CD14-positive monocyte (primary cell): ENCODE measurements at regions not wholly inside any gene's neighbourhood (a gene's known extent, or its start where the extent isn't known, plus 50 kb on each side); places are given as distances from the start of the nearest gene placed in this dataset.

Experiments
- DNase-seq, 3 donors: peaks; one replicate each; pipeline ENCODE4 v3.0.0-alpha.2; 2011 to 2022
- H2AFZ ChIP-seq: 2 replicates; pipeline ENCODE4 v1.6.0; 2012; ENCODE audit warnings: mild to moderate bottlenecking, low read depth, low read length, inconsistent platforms; ENCODE audit not compliant: insufficient read depth, poor library complexity, severe bottlenecking
- H3K27ac ChIP-seq, 2 donors: 1 replicate in 1 of 2; 2 replicates in 1 of 2; pipeline ENCODE4 v1.5.1; 2012 to 2013; ENCODE audit warnings: low read length in 2 of 2, control low read depth in 1 of 2, inconsistent platforms in 1 of 2, low read depth in 1 of 2, mild to moderate bottlenecking in 1 of 2
- H3K27me3 ChIP-seq, 2 donors: one replicate each; pipeline versions ENCODE4 v1.6.0 to v1.6.1; 2011 to 2013; ENCODE audit warnings: low read length in 2 of 2; ENCODE audit not compliant: control insufficient read depth in 2 of 2, insufficient read depth in 2 of 2
- H3K36me3 ChIP-seq, 2 donors: replicated peaks in 1 of 2; 1 replicate in 1 of 2; 2 replicates in 1 of 2; pipeline versions ENCODE4 v1.5.1 to v1.6.1; 2012 to 2013; ENCODE audit warnings: low read length in 2 of 2, control low read depth in 1 of 2, inconsistent platforms in 1 of 2, mild to moderate bottlenecking in 1 of 2; ENCODE audit not compliant: insufficient read depth in 2 of 2, control insufficient read depth in 1 of 2
- H3K4me1 ChIP-seq, 2 donors: 1 replicate in 1 of 2; 2 replicates in 1 of 2; pipeline versions ENCODE4 v1.5.1 to v1.6.1; 2012 to 2013; ENCODE audit warnings: low read length in 2 of 2, control low read depth in 1 of 2, inconsistent platforms in 1 of 2, mild to moderate bottlenecking in 1 of 2, moderate library complexity in 1 of 2; ENCODE audit not compliant: insufficient read depth in 2 of 2, control insufficient read depth in 1 of 2
- H3K4me2 ChIP-seq: replicated peaks from 2 replicates; pipeline ENCODE3; 2012; ENCODE audit warnings: low read length, moderate library complexity, mild to moderate bottlenecking; ENCODE audit not compliant: poor library complexity, severe bottlenecking; ENCODE audit errors: extremely low read depth
- H3K4me3 ChIP-seq, 3 experiments: fragments of 200-600 bp in 1 of 3; sonication (generic) in 1 of 3; replicated peaks in 1 of 3; 1 replicate in 2 of 3; 2 replicates in 1 of 3; pipeline ENCODE4 v1.5.1; 2011 to 2013; ENCODE audit warnings: low read length in 3 of 3, mild to moderate bottlenecking in 3 of 3, control low read depth in 2 of 3, low read depth in 2 of 3, inconsistent platforms in 1 of 3, moderate library complexity in 1 of 3
- H3K79me2 ChIP-seq: 2 replicates; pipeline ENCODE4 v1.6.0; 2012; ENCODE audit warnings: mild to moderate bottlenecking, control low read depth, inconsistent platforms, low read length, moderate library complexity; ENCODE audit not compliant: insufficient read depth
- H3K9ac ChIP-seq: 2 replicates; pipeline ENCODE4 v1.6.0; 2017; ENCODE audit warnings: low read length, mild to moderate bottlenecking; ENCODE audit not compliant: insufficient read depth, poor library complexity, severe bottlenecking
- H3K9me3 ChIP-seq, 2 donors: replicated peaks in 1 of 2; 1 replicate in 1 of 2; 2 replicates in 1 of 2; pipeline versions ENCODE4 v1.5.1 to v1.6.1; 2012 to 2013; ENCODE audit warnings: low read length in 2 of 2, control low read depth in 1 of 2; ENCODE audit not compliant: control insufficient read depth in 1 of 2, insufficient read depth in 1 of 2
- H4K20me1 ChIP-seq: 2 replicates; pipeline ENCODE4 v1.6.0; 2012; ENCODE audit warnings: mild to moderate bottlenecking, low read length, control low read depth, moderate library complexity; ENCODE audit not compliant: insufficient read depth
- H3K27ac Mint-ChIP-seq, 7 donors: one replicate each; pipeline ENCODE4 v1.8.0; 2020; ENCODE audit warnings: mild to moderate bottlenecking in 7 of 7, mixed read lengths in 7 of 7, moderate library complexity in 6 of 7, inconsistent platforms in 2 of 7
- H3K27me3 Mint-ChIP-seq, 3 donors: one replicate each; pipeline ENCODE4 v1.8.0; 2021 to 2022; ENCODE audit warnings: low read depth in 3 of 3, mild to moderate bottlenecking in 3 of 3, mixed read lengths in 3 of 3, moderate library complexity in 3 of 3, inconsistent platforms in 1 of 3
- H3K36me3 Mint-ChIP-seq, 2 donors: one replicate each; pipeline ENCODE4 v1.8.0; 2020; ENCODE audit warnings: mixed read lengths in 2 of 2, inconsistent platforms in 1 of 2, mild to moderate bottlenecking in 1 of 2
- H3K4me1 Mint-ChIP-seq: one replicate; pipeline ENCODE4 v1.8.0; 2020; ENCODE audit warnings: mild to moderate bottlenecking, mixed read lengths
- H3K4me3 Mint-ChIP-seq, 2 donors: one replicate each; pipeline ENCODE4 v1.8.0; 2020; ENCODE audit warnings: mild to moderate bottlenecking in 2 of 2, mixed read lengths in 2 of 2, moderate library complexity in 1 of 2
- H3K9me3 Mint-ChIP-seq, 7 donors: one replicate each; pipeline ENCODE4 v1.8.0; 2020 to 2022; ENCODE audit warnings: mixed read lengths in 7 of 7, mild to moderate bottlenecking in 6 of 7, moderate library complexity in 6 of 7, inconsistent platforms in 2 of 7
- WGBS: methylation state at CpG from one replicate; pipeline ENCODE4 v1.1.5; 2013; ENCODE audit warnings: missing lambda C conversion rate; ENCODE audit not compliant: insufficient coverage; 5-methylcytosine and 5-hydroxymethylcytosine counted together
- intact Hi-C, 2 donors: fragments of 100-400 bp; cut with micrococcal nuclease; formaldehyde crosslinking; loops; one replicate each; pipeline versions ENCODE4 v1.15.0 to v1.15.1; 2023
- TF ChIP-seq, protein P1 (sequence below): fragments of 200-600 bp; IDR thresholded peaks from one replicate; pipeline ENCODE4 v1.8.0; 2022; ENCODE audit warnings: antibody characterized with exemption, mild to moderate bottlenecking

DNA sequence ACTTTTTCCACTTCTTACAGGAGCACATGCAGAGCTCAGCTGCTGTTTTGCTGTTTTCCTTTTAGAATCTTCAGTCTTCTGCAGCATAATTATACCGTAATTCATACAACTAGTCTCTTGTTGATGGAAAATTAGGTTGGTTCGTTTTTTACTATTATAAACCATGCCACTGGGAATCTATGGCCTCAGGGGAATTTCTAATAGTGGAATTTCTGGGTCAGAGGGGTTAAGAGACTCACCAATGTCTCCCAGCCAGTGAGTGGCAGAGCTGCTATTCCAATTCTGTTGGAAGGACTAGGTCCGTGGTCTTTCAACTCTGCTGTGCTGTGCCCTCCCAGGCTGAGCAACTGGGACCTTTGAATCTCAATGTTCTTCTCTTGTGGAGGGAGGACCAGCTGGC lies 282.5 kb downstream of the ZSWIM6 start:
- H3K4me1 Mint-ChIP-seq: no peaks in the 10 kb centered on the region
- Histone ChIP-seq H3K9me3 (no peaks in the 10 kb centered on the region), H4K20me1 (no peaks in the 10 kb centered on the region), H3K4me1 (no peaks in the 10 kb centered on the region), H2AFZ (no peak overlapping the region), H3K27me3 (no peaks in the 10 kb centered on the region), H3K4me3 (no peak overlapping the region), H3K27ac (no peak overlapping the region), H3K36me3 (no peaks in the 10 kb centered on the region), H3K9ac (no peak overlapping the region), H3K79me2 (no peaks in the 10 kb centered on the region), H3K4me2 (no peak overlapping the region)
- peaks cover 0 to 6% (median 2%) of the 10 kb centered on the region in 3 donors for H3K27me3 Mint-ChIP-seq
- no peak overlapping the region for H3K27ac Mint-ChIP-seq
- no peaks in the 10 kb centered on the region for H3K36me3 Mint-ChIP-seq
- DNase-seq: no peak
- TF ChIP-seq, protein P1, sequence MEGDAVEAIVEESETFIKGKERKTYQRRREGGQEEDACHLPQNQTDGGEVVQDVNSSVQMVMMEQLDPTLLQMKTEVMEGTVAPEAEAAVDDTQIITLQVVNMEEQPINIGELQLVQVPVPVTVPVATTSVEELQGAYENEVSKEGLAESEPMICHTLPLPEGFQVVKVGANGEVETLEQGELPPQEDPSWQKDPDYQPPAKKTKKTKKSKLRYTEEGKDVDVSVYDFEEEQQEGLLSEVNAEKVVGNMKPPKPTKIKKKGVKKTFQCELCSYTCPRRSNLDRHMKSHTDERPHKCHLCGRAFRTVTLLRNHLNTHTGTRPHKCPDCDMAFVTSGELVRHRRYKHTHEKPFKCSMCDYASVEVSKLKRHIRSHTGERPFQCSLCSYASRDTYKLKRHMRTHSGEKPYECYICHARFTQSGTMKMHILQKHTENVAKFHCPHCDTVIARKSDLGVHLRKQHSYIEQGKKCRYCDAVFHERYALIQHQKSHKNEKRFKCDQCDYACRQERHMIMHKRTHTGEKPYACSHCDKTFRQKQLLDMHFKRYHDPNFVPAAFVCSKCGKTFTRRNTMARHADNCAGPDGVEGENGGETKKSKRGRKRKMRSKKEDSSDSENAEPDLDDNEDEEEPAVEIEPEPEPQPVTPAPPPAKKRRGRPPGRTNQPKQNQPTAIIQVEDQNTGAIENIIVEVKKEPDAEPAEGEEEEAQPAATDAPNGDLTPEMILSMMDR: no peak
- H3K4me3 Mint-ChIP-seq: no peak overlapping the region
- 92% methylated on average over 1 of the region's 3 CpGs for WGBS
- intact Hi-C loops: no loop called here
- no peaks in the 10 kb centered on the region for H3K9me3 Mint-ChIP-seq

DNA sequence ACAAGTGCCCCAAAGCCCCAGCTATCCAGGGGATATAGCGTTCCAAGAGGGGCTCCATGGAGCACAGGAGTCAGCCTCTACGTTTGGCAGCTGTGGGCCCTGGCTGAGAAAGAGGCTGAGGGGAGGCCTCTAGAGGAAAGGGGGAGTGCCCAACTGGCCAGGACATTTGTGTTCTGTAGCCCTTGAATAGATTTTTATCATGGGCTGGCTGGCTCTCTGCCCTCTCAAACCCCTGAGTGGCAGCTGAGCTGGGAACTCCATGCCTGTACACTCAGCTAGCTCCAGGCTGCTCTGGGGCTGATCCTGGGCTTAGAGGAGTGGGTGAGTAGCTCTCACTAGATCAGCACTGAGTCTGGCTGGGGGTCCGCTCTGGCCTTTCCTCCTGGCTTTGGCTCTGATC lies 285.0 kb downstream of the ZSWIM6 start:
- no peaks in the 10 kb centered on the region for H3K9me3 Mint-ChIP-seq
- Histone ChIP-seq H3K27ac (no peak overlapping the region), H3K4me3 (no peak overlapping the region), H3K27me3 (no peaks in the 10 kb centered on the region), H3K4me1 (peaks cover 0 to 1% of the 10 kb centered on the region in 2 donors), H3K36me3 (no peaks in the 10 kb centered on the region), H2AFZ (no peak overlapping the region), H3K9ac (no peak overlapping the region), H3K4me2 (no peak overlapping the region), H4K20me1 (no peaks in the 10 kb centered on the region), H3K79me2 (no peaks in the 10 kb centered on the region), H3K9me3 (no peaks in the 10 kb centered on the region)
- intact Hi-C loops: no loop called here
- no peak for DNase-seq
- TF ChIP-seq, protein P1: no peak
- H3K36me3 Mint-ChIP-seq: no peaks in the 10 kb centered on the region
- H3K27ac Mint-ChIP-seq: no peak overlapping the region
- peaks cover 3% of the 10 kb centered on the region for H3K4me1 Mint-ChIP-seq
- H3K27me3 Mint-ChIP-seq: peaks cover 0 to 9% (median 1%) of the 10 kb centered on the region in 3 donors
- WGBS: 96% methylated on average over 2 of the region's 3 CpGs
- no peak overlapping the region for H3K4me3 Mint-ChIP-seq
